K562 (cell line): ENCODE measurements at regions not wholly inside any gene's neighbourhood (a gene's known extent, or its start where the extent isn't known, plus 50 kb on each side); places are given as distances from the start of the nearest gene placed in this dataset.
A peak's percentile ranks its signal among the peaks of the same experiment; 100 is the strongest.

Source experiments
- ATF2 ChIP-seq: sonication (generic); formaldehyde crosslinking; IDR thresholded peaks from 2 replicates; pipeline ENCODE4 v1.8.1; 2022; ENCODE audit warnings: missing genetic modification reagents
- BMI1 ChIP-seq: fragments of 150-350 bp; IDR thresholded peaks from 2 replicates; pipeline ENCODE4 v1.6.1; 2014; ENCODE audit warnings: low read length
- CREB3 ChIP-seq: fragments of 450-650 bp; conservative IDR thresholded peaks from 2 replicates; pipeline ENCODE4 v1.6.1; 2016; ENCODE audit warnings: missing genetic modification characterization, low read depth, mild to moderate bottlenecking, missing compliant biosample characterization, moderate library complexity
- HMGN3 ChIP-seq: IDR thresholded peaks from 2 replicates; pipeline ENCODE4 v1.6.1; 2011; ENCODE audit warnings: borderline replicate concordance, low read depth, mild to moderate bottlenecking, mixed read lengths, low read length; ENCODE audit not compliant: insufficient read length; ENCODE audit errors: extremely low read depth
- PHTF2 ChIP-seq: fragments of 250-450 bp; sonication (Bioruptor Pico); IDR thresholded peaks from 2 replicates; pipeline ENCODE4 v1.5.0; 2021; ENCODE audit warnings: mild to moderate bottlenecking
- RBM14 ChIP-seq: fragments of 200-400 bp; formaldehyde crosslinking; IDR thresholded peaks from 2 replicates; pipeline ENCODE4 v1.6.1; 2018; ENCODE audit warnings: low read depth, mild to moderate bottlenecking, low read length, moderate library complexity, borderline replicate concordance; ENCODE audit not compliant: insufficient read depth
- RBM17 ChIP-seq: fragments of 200-400 bp; formaldehyde crosslinking; IDR thresholded peaks from 2 replicates; pipeline ENCODE4 v1.6.1; 2017; ENCODE audit warnings: low read depth, mild to moderate bottlenecking, low read length, borderline replicate concordance
- SRF ChIP-seq, 2 experiments: fragments of 250-450, 450-650 bp in 1 of 2; sonication (Bioruptor Pico) in 1 of 2; sonication (generic) in 1 of 2; formaldehyde crosslinking; IDR thresholded peaks; 2 replicates each; pipeline versions ENCODE4 v1.5.0 to v1.5.1; 2020 to 2022; ENCODE audit warnings: mild to moderate bottlenecking in 1 of 2, missing genetic modification reagents in 1 of 2
- TEAD4 ChIP-seq, 2 experiments: sonication (generic) in 1 of 2; formaldehyde crosslinking in 1 of 2; IDR thresholded peaks; 2 replicates each; pipeline versions ENCODE4 v1.6.1 to v1.8.0; 2012 to 2022; ENCODE audit warnings: borderline replicate concordance in 1 of 2, inconsistent platforms in 1 of 2, low read length in 1 of 2, mild to moderate bottlenecking in 1 of 2, missing genetic modification reagents in 1 of 2
- THRAP3 ChIP-seq: fragments of 450-650 bp; IDR thresholded peaks from 2 replicates; pipeline ENCODE4 v1.6.1; 2016; ENCODE audit warnings: mild to moderate bottlenecking, inconsistent platforms, borderline replicate concordance
- TRIM24 ChIP-seq, 2 experiments: fragments of 450-650 bp; IDR thresholded peaks; 2 replicates each; pipeline ENCODE4 v1.6.1; 2016
- TRIM28 ChIP-seq: fragments of 450-650 bp; IDR thresholded peaks from 2 replicates; pipeline ENCODE4 v1.6.1; 2017
- ZFP1 ChIP-seq: fragments of 450-650 bp; formaldehyde crosslinking; IDR thresholded peaks from 2 replicates; pipeline ENCODE4 v1.4.0; 2020; ENCODE audit warnings: mild to moderate bottlenecking, mixed read lengths
- ZNF408 ChIP-seq: fragments of 250-450 bp; sonication (Bioruptor Pico); IDR thresholded peaks from 2 replicates; pipeline ENCODE4 v1.4.0; 2020; ENCODE audit warnings: low read depth, mild to moderate bottlenecking, moderate library complexity
- ZNF830 ChIP-seq: fragments of 250-450 bp; sonication (Bioruptor Pico); IDR thresholded peaks from 2 replicates; pipeline ENCODE4 v1.5.0; 2021; ENCODE audit warnings: mild to moderate bottlenecking
- TF ChIP-seq, protein P1 (sequence below), 2 experiments: fragments of 450-650 bp; conservative IDR thresholded peaks; 2 replicates each; pipeline ENCODE4 v1.6.1; 2017; ENCODE audit warnings: mild to moderate bottlenecking in 2 of 2, moderate library complexity in 2 of 2

GRCh38 chrX:40172401-40173142 lies 74.8 kb upstream of the BCOR start (continued):
- no peak for TF ChIP-seq ZNF830 (CRISPR knock-in tag)
- TF ChIP-seq THRAP3: no peak
- no peak for TF ChIP-seq CREB3 (tag)
- TF ChIP-seq TEAD4 (IDR thresholded peaks at IDR 0.05; ENCODE audit: low read length): peak; percentile 92
- no peak for TF ChIP-seq TEAD4 (CRISPR knock-in tag; IDR thresholded peaks at IDR 0.05; ENCODE audit: borderline replicate concordance)
- TF ChIP-seq PHTF2: no peak
- no peak for TF ChIP-seq ATF2 (CRISPR knock-in tag)
- no peak for TF ChIP-seq ZNF408 (CRISPR knock-in tag)
- TF ChIP-seq BMI1: no peak
- no peak; a peak in 1 of 4 replicates for TF ChIP-seq SRF (CRISPR knock-in tag; IDR thresholded peaks at IDR 0.05)
- TF ChIP-seq, protein P1, sequence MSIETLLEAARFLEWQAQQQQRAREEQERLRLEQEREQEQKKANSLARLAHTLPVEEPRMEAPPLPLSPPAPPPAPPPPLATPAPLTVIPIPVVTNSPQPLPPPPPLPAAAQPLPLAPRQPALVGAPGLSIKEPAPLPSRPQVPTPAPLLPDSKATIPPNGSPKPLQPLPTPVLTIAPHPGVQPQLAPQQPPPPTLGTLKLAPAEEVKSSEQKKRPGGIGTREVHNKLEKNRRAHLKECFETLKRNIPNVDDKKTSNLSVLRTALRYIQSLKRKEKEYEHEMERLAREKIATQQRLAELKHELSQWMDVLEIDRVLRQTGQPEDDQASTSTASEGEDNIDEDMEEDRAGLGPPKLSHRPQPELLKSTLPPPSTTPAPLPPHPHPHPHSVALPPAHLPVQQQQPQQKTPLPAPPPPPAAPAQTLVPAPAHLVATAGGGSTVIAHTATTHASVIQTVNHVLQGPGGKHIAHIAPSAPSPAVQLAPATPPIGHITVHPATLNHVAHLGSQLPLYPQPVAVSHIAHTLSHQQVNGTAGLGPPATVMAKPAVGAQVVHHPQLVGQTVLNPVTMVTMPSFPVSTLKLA (conservative IDR thresholded peaks at IDR 0.05): no peak
- TF ChIP-seq TRIM24 (IDR thresholded peaks at IDR 0.05): peak; percentile 63 to 76; a peak in 3 of 4 replicates
- TF ChIP-seq RBM17: no peak
- TF ChIP-seq RBM14: no peak
- TF ChIP-seq ZFP1 (CRISPR knock-in tag): no peak
- TF ChIP-seq HMGN3: peak; percentile 100
- TF ChIP-seq TRIM28: no peak
